ENCODE measurements at regions not wholly inside any gene's neighbourhood (a gene's known extent, or its start where the extent isn't known, plus 50 kb on each side); places are given as distances from the start of the nearest gene placed in this dataset.

GRCh38 chrX:122046226-122046625 lies 998.8 kb downstream of the GLUD2 start:
- no peak for TF ChIP-seq CTCF (IDR thresholded peaks at IDR 0.05)
- no peak for TF ChIP-seq POLR2A (IDR thresholded peaks at IDR 0.05)
